B cell (primary cell): ENCODE measurements at regions not wholly inside any gene's neighbourhood (a gene's known extent, or its start where the extent isn't known, plus 50 kb on each side); places are given as distances from the start of the nearest gene placed in this dataset.
"Not testable (repeated sequence)": the region's sequence is repeated elsewhere in the genome, so short reads cannot be mapped to it uniquely, and the experiment has no call there.

Experiments
- ATAC-seq: fragments of 200-7000 bp; cut with Tn5 transposase; one replicate; pipeline ENCODE4 v1.10.0; 2021; ENCODE audit warnings: low read depth, mild to moderate bottlenecking, moderate number of reproducible peaks, moderate library complexity
- CTCF ChIA-PET: fragments of 350-600 bp; sonication (Branson Sonifier 250); formaldehyde crosslinking; loops from one replicate; lab custom pipeline; 2021; ENCODE audit warnings: antibody characterized with exemption, inconsistent platforms; lab: Charles Lee
- POLR2A ChIA-PET: fragments of 350-600 bp; sonication (Branson Sonifier 250); formaldehyde crosslinking; loops from one replicate; lab custom pipeline; 2021; ENCODE audit warnings: antibody characterized with exemption; lab: Charles Lee
- DNase-seq: peaks from one replicate; pipeline ENCODE4 v3.0.0; 2013
- H2AFZ ChIP-seq: 2 replicates; pipeline ENCODE4 v1.6.1; 2012; ENCODE audit warnings: mild to moderate bottlenecking, low read depth, low read length; ENCODE audit not compliant: insufficient read depth, poor library complexity, severe bottlenecking
- H3K27ac ChIP-seq, 2 donors: 1 replicate in 1 of 2; 2 replicates in 1 of 2; pipeline ENCODE4 v1.5.1; 2012 to 2013; ENCODE audit warnings: low read length in 2 of 2, mild to moderate bottlenecking in 2 of 2, moderate library complexity in 1 of 2
- H3K27me3 ChIP-seq, 4 experiments: fragments of 200-600 bp in 1 of 4; sonication (generic) in 1 of 4; replicated peaks in 1 of 4; 1 replicate in 2 of 4; 2 replicates in 2 of 4; pipeline versions ENCODE4 v1.6.1 to v1.7.0; 2013 to 2016; ENCODE audit warnings: low read length in 3 of 4, mild to moderate bottlenecking in 2 of 4, mixed read lengths in 1 of 4, moderate library complexity in 1 of 4; ENCODE audit not compliant: insufficient read depth in 4 of 4, control insufficient read depth in 3 of 4; ENCODE audit errors: control extremely low read depth in 1 of 4
- H3K36me3 ChIP-seq, 2 experiments: replicated peaks in 1 of 2; 1 replicate in 1 of 2; 2 replicates in 1 of 2; pipeline versions ENCODE4 v1.6.1 to v1.7.1; 2013; ENCODE audit warnings: low read length in 1 of 2; ENCODE audit not compliant: insufficient read depth in 2 of 2, control insufficient read depth in 1 of 2; ENCODE audit errors: control extremely low read depth in 1 of 2, extremely low read depth in 1 of 2
- H3K4me1 ChIP-seq, 2 donors: fragments of 200-600 bp in 1 of 2; sonication (generic) in 1 of 2; 1 replicate in 1 of 2; 2 replicates in 1 of 2; pipeline versions ENCODE4 v1.5.1 to v1.6.1; 2013 to 2017; ENCODE audit warnings: low read length in 2 of 2; ENCODE audit not compliant: control insufficient read depth in 2 of 2, insufficient read depth in 2 of 2
- H3K4me2 ChIP-seq: replicated peaks from 2 replicates; pipeline ENCODE3; 2012; ENCODE audit warnings: mild to moderate bottlenecking, low read depth, low read length; ENCODE audit not compliant: poor library complexity, severe bottlenecking
- H3K4me3 ChIP-seq, 5 experiments: fragments of 200-600 bp in 1 of 5; sonication (generic) in 1 of 5; 1 replicate in 3 of 5; 2 replicates in 2 of 5; pipeline versions ENCODE4 v1.5.1 to v1.7.0; 2011 to 2016; ENCODE audit warnings: low read length in 4 of 5, mild to moderate bottlenecking in 4 of 5, low read depth in 2 of 5, control low read depth in 1 of 5, moderate library complexity in 1 of 5; ENCODE audit not compliant: insufficient read depth in 1 of 5; ENCODE audit errors: control extremely low read depth in 1 of 5, extremely low read depth in 1 of 5
- H3K79me2 ChIP-seq: fragments of 200-600 bp; sonication (generic); one replicate; pipeline ENCODE4 v1.6.0; 2016; ENCODE audit warnings: low read length; ENCODE audit not compliant: control insufficient read depth, insufficient read depth
- H3K9ac ChIP-seq: fragments of 200-600 bp; sonication (generic); 2 replicates; pipeline ENCODE4 v1.6.1; 2017; ENCODE audit warnings: mild to moderate bottlenecking, low read length, moderate library complexity
- H3K9me3 ChIP-seq, 3 donors: one replicate each; pipeline versions ENCODE4 v1.6.1 to v1.7.1; 2013; ENCODE audit warnings: low read length in 2 of 3; ENCODE audit not compliant: control insufficient read depth in 2 of 3, insufficient read depth in 1 of 3; ENCODE audit errors: control extremely low read depth in 1 of 3
- H4K20me1 ChIP-seq: 2 replicates; pipeline ENCODE4 v1.6.0; 2012; ENCODE audit warnings: mild to moderate bottlenecking, low read length; ENCODE audit not compliant: insufficient read depth, control insufficient read depth, poor library complexity, severe bottlenecking
- H3K27ac Mint-ChIP-seq: one replicate; pipeline ENCODE4 v1.8.0; 2021; ENCODE audit warnings: mixed read lengths
- H3K27me3 Mint-ChIP-seq: one replicate; pipeline ENCODE4 v1.8.0; 2021; ENCODE audit warnings: mixed read lengths
- H3K4me1 Mint-ChIP-seq: one replicate; pipeline ENCODE4 v1.8.0; 2021; ENCODE audit warnings: mixed read lengths
- H3K4me3 Mint-ChIP-seq: one replicate; pipeline ENCODE4 v1.8.0; 2021; ENCODE audit warnings: mixed read lengths
- H3K9me3 Mint-ChIP-seq: one replicate; pipeline ENCODE4 v1.8.0; 2022; ENCODE audit warnings: mixed read lengths; ENCODE audit not compliant: insufficient read depth
- WGBS: methylation state at CpG from one replicate; pipeline ENCODE4 v1.1.5; 2013; ENCODE audit warnings: missing lambda C conversion rate; ENCODE audit not compliant: insufficient coverage; 5-methylcytosine and 5-hydroxymethylcytosine counted together
- intact Hi-C: fragments of 100-400 bp; cut with micrococcal nuclease; formaldehyde crosslinking; loops from one replicate; pipeline ENCODE4 v1.10.0; 2022

DNA sequence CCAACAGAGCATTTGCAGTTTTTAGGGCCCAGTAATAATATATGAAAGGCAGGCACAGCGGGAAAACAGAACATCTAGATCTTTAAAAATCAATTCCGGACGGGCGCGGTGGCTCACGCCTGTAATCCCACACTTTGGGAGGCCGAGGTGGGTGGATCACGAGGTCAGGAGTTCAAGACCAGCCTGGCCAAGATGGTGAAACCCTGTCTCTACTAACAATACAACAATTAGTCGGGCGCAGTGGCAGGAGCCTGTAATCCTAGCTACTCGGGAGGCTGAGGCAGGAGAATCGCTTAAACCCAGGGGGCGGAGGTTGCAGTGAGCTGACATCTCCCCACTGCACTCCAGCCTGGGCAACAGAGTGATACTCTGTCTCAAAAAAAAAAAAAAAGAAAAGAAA is 88.5 kb upstream of the MSH6 start:
- CTCF ChIA-PET: interaction anchor here (1.0 to 1.9 kb wide), 3 partner anchors 8 to 73 kb away, joined by 3 to 9 read pairs (median 4); no protein-coding TSS in a partner anchor
- not testable (repeated sequence) for H4K20me1 ChIP-seq, H3K27me3 Mint-ChIP-seq, H3K9me3 ChIP-seq, H3K27me3 ChIP-seq, H3K9ac ChIP-seq, H3K4me2 ChIP-seq, DNase-seq, H2AFZ ChIP-seq, H3K9me3 Mint-ChIP-seq, H3K4me3 ChIP-seq, H3K27ac ChIP-seq, H3K27ac Mint-ChIP-seq, H3K36me3 ChIP-seq, H3K4me3 Mint-ChIP-seq, H3K79me2 ChIP-seq, ATAC-seq
- H3K4me1 ChIP-seq: peaks cover 37 to 48% of the 10 kb centered on the region in 2 donors
- H3K4me1 Mint-ChIP-seq: peaks cover 59% of the 10 kb centered on the region
- intact Hi-C loops: loop anchor here (2.0 kb wide), 2 partner anchors 14 to 174 kb away; no protein-coding TSS in a partner anchor
- 97% methylated on average over 13 of the region's 13 CpGs for WGBS
- POLR2A ChIA-PET: interaction anchor here (0.7 to 1.7 kb wide), 5 partner anchors 13 to 81 kb away, joined by 3 to 5 read pairs (median 4); no protein-coding TSS in a partner anchor

- H3K79me2 ChIP-seq, H3K27me3 Mint-ChIP-seq, DNase-seq, H2AFZ ChIP-seq, H3K4me3 Mint-ChIP-seq, H3K4me3 ChIP-seq, ATAC-seq, H3K27ac ChIP-seq, H4K20me1 ChIP-seq, H3K4me2 ChIP-seq, H3K27ac Mint-ChIP-seq, CTCF ChIA-PET, H3K9me3 Mint-ChIP-seq, intact Hi-C loops, H3K27me3 ChIP-seq, H3K9ac ChIP-seq, H3K36me3 ChIP-seq: not testable (repeated sequence)
- peaks cover 35% of the 10 kb centered on the region for H3K4me1 Mint-ChIP-seq
- WGBS: 98% methylated on average over 19 of the region's 44 CpGs
- peaks cover 25 to 31% of the 10 kb centered on the region in 2 donors for H3K4me1 ChIP-seq
- POLR2A ChIA-PET: interaction anchor here (0.6 kb wide), 1 partner anchor 718 kb away, joined by 7 read pairs; no protein-coding TSS in a partner anchor
- H3K9me3 ChIP-seq: peaks cover 0 to 21% (median 5%) of the 10 kb centered on the region in 3 donors
Measured at GRCh38 chr2:47690706-47691325, 92.1 kb upstream of the MSH6 start.
